SIG-M5 treated with dmso at 0.1 percent for 504 hours (cell line): ENCODE measurements at regions not wholly inside any gene's neighbourhood (a gene's known extent, or its start where the extent isn't known, plus 50 kb on each side); places are given as distances from the start of the nearest gene placed in this dataset.
"Not testable (repeated sequence)": the region's sequence is repeated elsewhere in the genome, so short reads cannot be mapped to it uniquely, and the experiment has no call there.

Experiments
- DNase-seq: peaks from one replicate; lab custom pipeline; 2025; ENCODE audit not compliant: unreplicated experiment; lab: John Stamatoyannopoulos, UW

DNA sequence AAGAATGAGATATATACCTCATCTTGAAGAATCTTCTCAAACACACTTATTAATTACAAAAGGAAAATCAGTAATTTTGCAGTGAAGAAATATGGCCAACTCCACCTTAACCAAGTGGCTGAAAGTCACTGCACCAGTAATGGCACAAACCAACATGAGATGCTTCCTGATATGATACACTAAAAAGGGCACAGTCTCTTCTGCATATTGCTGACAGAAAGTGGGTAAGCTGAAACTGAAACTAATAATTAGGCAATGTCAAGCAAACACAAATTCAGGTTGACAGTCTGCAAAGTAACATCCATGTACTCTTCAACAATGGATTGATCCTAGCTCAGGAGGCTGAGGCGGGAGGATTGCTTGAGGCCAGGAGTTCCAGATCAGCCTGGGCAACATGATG lies 56.1 kb downstream of the ZNF22 start:
- DNase-seq, result not testable (repeated sequence)

DNA sequence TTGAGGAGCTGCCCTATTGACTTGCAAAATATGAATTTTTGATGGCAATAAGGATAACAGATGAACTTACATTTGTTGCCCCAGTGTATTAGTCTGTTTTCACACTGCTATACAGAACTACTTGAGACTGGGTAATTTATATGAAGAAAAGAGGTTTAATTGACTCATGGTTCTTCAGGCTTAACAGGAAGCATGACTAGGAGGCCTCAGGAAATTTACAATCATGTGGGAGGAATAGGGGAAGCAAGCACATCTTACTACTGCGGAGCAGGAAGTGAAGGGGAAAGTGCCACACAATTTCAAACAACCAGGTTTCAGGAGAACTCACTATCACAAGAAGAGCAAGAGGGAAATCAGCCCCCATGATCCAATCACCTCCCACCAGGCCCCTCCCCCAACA lies 57.9 kb downstream of the ZNF22 start:
- peak; percentile 4 for DNase-seq

DNA sequence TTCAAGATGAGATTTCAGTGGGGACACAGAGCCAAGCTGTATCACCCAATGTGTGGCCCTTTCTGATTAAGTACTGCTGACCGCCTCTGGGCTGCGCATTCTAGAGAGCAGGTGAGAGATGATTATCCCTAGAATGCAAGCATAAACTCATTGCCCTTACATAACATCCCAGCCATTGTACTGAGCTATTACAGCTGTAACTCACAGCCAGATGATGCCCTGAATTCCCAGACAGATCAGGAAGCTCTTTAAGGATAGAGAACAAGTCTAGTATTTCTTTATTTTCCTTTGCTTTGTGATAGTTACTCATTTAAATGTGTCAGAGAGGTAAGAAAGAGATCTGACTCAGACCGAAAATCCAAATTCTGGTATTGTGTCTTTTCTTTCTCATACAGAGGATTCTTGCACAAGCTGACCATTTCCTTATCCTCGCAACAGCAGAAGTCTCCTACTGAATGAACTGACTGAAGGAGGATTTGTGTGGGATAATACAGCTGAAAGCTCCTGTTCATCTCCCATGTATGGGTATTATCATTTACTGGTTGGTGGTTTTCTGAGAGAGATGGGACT lies 58.4 kb downstream of the ZNF22 start:
- DNase-seq, result no peak

DNA sequence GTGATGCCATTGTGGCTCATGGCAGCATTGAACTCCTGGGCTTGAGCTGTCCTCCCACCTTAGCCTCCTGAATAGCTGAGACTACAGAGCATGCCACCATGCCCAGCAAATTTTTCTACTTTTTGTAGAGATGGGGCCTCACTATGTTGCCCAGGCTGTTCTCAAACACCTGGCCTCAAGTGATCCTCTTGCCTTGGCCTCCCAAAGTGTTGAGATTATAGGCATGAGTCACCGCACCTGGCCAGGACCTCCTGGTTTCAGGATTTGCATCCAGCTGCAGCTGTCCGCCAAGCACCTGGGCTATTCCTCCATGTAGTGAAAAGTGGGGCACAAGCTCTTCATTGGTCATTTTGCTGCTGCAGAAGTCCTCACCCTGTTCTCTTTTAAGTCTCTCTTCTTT lies 58.9 kb downstream of the ZNF22 start:
- no peak for DNase-seq

DNA sequence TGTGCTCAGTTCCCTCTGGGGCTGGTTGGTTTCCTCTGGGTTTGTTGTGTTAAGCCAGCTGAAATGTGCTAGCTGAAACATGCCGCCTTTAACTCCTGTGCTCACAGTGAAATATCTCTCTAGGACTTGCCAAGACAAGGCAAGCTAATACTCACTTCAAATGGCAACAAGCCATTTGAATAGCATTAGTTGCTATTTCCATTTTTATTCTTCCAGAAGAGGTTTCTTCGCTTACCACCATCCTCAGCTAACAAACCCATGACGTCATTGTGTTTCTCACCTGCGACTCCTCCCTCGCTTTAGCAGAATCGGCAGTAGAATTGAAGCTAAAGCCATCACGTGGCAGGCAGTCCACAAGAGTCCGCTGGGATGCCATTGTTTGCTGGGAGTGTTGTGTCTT lies 61.3 kb downstream of the ZNF22 start:
- DNase-seq, result no peak

DNA sequence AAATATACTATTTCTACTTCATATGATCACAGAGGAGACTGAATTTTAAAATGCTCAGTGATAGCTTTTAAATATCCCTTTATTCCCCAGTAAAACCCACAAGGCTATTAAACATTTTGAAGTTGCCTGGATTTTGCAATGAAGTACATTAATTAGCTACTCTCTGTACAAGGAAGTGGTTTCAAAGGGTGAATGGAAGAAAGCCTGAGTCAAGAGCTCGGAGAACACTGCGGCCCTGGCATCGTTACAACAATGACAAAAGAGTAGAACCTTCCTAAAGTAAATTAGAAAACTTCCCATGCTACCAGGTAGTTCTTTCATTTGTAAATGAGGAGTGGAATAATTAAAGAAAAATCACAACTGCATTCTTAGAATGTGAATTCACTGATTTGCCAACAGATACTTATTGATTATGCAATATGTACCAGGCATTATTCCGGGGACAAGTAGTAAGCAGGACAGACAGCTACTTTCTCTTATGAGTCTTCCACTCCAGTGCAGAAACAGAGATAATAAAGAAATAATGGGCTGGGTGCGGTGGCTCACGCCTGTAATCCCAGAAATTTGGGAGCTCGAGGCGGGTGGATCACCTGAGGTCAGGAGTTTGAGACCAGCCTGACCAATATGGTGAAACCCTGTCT lies 63.0 kb downstream of the ZNF22 start:
- DNase-seq, result no peak

DNA sequence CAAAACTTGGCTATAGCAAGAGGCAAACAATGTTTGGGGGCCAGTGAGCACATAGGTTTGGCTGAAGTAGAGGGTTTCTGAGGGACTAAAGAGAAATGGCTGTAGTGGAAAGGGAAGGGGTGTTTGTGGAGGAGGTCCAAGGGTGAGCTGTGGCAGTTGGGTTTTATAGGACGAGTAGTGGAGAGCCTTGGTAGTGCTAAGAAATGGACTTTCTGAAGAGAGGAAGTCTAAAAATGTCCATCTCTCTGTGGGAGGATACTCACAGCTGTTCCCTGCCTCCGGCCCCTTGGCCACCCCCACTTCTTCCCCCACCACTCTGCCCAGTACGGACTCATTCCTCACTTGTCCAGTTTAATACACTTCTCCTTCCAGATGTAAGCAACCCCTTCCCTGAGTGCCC lies 64.3 kb downstream of the ZNF22 start:
- DNase-seq, result no peak

DNA sequence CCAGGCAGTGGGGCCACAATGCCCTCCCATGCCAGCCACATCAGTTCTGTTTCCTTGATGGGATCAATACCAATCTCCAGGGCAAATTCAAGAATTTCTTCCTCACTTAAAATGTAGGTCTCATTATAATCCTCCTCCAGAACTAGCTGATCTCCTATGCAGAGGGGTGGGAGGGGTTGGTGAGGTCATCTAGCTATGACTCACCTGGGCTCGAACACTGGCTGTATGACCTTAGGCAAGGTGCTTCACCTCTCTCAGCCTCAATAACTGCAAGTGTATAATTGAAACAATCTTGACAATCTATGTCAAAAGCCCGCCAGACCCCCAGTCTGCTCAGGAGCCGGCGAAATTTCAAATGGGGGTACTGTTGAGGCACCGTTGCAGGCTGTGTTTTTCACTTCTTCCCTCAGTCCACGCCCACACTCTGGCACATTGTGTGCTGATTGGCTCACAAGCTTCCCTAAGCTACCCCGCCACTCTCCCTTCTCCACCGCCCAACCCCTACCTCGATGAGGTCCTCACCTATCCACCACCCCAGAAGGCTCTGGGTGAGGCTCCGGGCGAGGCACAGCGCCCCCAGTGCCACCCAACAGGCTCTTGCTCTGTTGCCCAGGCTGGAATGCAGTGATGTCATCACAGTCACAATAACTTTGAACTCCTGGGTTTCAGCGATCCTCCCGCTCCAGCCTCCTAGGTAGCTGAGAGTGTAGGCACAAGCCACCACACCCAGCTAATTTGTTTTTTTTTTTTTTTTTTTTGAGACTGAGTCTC lies 70.5 kb downstream of the ZNF22 start:
- no peak for DNase-seq

DNA sequence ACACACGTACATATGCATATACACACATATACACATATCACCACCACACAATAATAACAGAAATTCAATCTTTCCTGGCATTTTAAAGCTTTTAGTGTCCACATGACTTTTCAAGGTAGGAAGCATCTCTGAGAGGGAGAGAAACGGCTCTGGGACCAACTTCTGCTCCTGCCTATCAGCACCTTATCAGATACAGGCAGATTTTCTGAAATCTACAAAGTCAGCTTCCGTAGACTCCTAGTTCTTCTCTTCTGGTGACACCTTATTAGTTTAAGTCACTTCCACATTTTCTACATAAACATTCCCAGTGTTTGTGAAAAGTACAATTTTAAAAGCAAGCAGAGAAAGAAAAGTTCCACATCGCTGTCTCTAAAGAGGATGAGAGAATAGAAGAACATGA lies 74.5 kb downstream of the ZNF22 start:
- no peak for DNase-seq

DNA sequence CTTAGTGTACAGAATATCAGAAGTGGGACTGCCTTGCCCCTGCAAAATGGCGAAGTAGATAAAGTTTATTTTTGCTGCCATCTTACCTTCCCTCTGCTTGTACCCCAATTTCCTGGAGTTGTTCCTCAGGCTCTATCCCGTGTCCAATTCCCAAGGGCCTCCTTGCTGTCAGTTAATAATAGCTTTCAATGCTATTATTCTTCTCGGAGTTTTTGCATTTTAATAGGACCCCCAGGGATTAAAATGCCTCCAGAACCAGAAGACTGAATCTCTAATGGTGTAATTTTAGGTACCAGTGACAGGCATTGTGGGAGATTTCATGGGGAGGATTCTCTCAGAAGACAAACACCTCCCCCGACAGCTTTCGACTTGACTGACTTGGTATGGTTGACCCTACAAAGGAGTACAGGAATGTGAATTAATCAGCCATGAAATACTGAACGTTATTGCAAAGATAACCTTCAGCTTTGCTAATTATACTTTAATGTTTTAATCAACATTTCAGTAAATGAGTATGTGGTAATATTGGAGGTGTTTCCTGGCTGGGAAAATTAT lies 75.2 kb downstream of the ZNF22 start:
- DNase-seq, result no peak

DNA sequence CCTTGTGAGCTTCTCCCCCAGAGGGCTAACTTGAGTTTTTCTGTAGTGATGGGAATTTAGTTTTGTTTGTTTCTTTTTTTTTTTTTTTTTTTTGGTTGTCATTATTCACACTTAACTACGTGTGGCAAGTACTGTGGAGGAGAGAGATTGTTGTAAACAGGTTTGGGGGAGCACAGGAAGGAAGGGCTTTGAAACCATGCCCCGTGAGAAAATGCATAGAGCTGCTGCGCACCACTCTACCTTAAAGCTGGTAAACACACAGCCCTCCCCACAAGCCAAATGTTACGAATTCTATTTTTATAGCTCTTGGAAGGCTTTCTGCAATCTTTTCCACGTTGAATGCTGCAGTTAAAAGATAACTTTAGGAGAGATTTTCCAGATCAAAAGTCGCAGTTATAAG lies 76.2 kb downstream of the ZNF22 start:
- no peak for DNase-seq

DNA sequence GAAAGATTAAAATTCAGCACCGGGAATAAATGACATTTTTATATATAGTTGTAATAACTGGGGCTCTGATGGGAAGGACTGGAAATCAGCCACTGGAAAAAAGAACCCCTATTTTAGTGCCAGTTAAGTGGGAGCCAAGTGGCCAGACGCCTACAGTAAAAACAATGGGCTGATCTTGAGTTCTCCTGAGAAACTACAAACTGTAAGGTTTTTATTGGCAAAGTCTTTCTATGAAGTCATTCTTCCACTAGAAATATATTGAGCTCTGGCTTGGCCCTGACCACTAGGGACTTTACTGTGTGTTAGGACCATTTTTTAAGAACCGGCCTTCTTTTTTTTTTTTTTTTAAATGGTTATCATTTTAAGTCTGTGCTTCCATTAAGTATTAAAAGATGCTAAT lies 79.6 kb downstream of the ZNF22 start:
- DNase-seq, result no peak

DNA sequence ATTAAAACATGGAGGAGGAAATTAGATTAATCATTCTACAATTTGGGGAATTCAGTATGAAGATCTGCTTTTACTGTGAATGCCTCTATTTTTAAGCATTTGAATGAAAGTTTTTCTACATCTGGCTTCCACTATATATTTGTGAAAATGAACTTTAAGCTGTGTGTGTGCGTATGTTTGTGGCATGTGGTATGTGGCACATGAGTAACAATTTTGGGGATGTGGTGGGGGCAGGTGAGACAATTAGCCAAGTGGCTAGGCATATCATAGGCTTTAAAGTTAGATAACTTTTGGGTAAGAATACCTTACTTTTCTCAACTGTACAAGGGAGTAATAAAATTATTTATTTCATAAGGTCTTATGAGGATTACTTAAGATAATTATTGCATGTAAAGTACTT lies 81.5 kb downstream of the ZNF22 start:
- no peak for DNase-seq

DNA sequence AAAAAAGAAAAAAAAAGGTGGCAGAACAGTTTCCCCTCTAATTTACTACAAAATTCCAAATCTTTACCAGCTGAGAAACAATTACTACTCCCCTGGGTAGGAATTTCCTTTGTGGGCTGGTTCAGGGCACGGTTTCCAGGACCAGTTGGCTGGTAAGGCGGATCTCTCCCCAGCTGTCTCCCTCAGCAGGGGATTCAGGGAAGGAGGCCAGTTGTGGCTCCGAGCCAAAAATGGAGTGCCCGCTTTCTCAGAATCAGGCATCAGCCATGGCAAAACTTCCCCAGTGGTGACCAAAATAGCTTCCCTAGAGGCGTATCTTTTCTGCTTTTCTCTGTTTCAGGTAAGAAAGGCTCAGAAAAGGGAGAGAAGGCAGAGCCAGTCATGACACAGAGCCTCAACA lies 91.2 kb downstream of the ZNF22 start:
- no peak for DNase-seq

DNA sequence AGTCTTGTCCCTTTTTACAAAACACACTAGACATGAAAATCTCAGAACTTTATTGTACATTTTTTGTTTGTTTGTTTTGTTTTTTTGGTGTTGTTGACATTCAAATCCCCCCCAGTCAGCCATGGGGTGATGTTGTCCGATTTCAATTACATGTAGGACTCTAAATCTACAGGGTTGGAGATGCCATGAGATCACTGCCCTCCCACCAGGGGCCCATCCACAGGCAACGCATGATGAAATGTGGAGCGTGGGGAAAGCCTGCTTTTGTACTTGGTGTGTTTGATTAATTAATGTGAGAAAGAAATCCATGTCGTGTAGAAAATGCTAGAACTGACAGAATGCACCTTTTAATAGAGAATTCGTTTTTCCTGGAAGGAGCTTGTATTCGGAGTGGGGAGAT lies 93.2 kb downstream of the ZNF22 start:
- no peak for DNase-seq

DNA sequence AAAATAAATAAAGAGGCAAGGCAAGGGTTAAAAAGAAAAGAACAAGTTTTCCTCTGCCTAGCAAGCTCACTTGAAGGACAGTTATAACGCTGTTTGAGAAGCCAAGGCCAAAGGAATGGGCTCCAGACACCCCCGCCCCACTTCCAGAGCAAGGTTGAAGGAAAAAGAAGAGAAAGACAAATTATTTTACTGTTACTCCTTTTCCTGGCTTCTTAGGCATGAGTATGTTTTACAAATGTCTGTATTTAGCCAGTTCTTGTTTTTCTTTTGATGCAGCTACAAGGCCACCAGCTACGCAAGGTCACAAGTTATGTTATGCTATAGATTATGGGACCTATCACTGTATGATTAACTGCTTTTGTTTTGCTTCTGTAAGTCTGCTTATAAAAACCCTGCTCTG lies 94.6 kb downstream of the ZNF22 start:
- no peak for DNase-seq

DNA sequence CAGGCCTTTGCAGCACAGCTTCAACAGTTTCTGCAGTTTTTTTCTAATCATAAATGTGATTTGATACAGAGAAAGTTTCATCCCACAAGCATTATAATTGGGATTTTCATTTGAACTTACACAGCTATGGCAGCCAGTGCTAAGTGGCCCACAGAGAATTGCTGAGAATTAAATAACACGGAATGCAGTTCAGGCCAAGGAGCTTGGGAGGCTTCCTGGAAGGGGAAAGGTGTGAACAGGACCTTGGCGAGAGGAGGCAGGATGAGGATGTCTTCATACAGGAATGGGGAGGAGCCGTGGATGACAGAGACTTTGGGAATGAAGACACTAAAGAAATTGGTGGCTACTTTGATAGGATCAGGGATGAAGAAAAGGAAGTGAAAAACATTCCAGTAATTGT lies 95.3 kb downstream of the ZNF22 start:
- no peak for DNase-seq

DNA sequence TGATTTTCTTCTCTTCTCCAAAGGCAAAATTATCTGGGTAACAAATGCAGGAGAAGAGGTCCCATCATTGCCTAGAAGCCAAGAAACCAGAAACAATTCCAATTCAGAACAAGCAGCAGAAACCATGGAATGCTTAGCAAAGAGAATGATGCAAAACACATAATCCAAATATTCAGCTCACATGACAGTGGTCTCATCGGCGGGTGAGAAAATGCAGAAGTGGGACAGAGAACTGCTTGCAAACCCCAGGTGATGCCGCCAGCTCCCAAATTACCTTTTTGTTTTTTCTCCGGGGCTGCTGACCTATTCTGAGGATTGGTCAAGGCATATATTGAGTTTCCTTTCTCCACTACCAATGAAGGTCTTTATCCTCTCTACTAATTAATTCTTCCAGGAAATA lies 99.7 kb downstream of the ZNF22 start:
- no peak for DNase-seq

DNA sequence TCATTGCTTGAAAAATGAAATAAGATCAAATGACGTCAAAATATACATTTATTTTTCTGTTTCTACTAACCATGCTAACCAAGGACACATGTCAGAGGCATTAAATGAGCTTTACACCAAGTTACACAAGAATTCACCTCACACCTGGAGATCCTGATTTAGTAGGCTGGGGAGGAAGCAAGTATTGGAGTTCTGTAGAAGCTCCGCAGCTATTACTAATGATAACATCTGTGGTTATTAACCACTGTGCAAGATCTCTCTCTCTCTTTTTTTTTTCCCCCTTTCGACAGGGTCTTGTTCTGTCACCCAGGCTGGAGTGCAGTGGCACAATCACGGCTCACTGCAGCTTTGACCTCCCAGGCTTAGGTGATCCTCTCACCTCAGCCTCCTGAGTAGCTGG lies 104.0 kb downstream of the ZNF22 start:
- no peak for DNase-seq

DNA sequence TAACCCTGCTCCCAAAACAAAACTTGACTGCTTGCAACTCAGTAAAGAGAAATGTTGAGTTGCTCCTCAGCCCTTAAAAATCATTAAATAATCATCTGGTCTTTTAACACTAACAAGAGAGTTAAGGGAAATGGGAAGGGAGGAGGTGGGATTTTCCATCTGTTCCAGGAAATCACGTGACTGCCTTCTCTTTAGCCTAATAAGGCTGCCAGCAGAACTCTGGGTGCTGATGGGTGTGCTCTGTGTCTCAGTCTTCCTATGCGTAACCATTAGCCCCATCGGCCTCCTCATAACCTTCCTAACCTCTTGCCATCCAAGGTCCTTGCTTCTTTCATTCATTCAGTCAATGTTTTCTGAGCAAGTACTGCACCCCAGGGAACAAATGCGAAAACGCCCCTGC lies 104.6 kb downstream of the ZNF22 start:
- DNase-seq, result not testable (repeated sequence)

DNA sequence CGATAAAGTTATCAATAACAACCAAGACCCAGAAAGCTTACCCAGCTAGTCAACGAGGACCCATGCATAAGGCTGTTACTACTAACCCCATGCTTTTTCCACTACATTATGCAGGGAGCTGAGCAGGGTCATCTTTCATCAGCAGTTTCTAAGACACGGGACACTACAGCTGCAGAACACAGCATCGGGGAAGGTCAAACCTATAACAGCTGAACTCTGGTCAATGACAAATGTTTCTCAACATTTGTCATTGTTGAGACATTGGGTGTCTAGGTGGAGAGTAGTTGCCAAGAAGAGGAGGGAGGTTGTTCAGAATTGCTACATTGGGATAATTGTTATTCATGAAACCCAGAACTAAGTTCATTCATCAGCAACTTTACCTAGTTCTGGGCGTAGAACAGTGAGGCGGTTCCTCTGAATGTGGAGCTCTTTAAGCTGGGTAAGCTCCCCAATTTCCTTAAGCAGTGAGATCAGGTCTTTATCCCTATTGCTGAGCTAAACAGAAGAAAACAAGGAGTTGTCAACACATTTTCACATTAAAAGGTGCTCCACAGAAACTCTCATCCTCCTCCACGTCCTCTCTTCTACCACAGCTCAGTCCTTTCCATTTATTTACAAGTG lies 105.6 kb downstream of the ZNF22 start:
- DNase-seq, result no peak

DNA sequence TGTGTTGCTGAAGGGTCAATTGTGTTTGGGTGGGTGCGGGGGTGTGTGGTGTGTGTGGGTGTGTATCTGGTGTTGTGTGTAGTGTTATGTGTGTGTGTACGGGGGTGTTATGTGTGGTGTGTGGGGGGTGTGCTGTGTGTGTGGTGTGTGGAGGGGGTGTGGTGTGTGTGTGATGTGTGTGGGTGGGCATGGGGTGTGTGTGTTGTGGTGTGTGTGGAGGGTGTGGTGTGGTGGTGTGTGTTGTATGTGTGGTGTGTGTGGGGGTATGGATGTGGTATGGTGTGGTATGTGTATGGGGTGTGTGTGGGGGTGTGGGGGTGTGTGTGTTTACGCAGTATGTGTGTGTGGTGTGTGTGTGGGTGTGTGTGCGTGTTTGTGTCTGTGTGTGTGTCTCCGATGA lies 110.8 kb downstream of the ZNF22 start:
- no peak for DNase-seq
